Stomach smooth muscle (tissue), 2 donors: ENCODE measurements at regions not wholly inside any gene's neighbourhood (a gene's known extent, or its start where the extent isn't known, plus 50 kb on each side); places are given as distances from the start of the nearest gene placed in this dataset.

Experiments
- H3K27ac ChIP-seq: one replicate; pipeline ENCODE4 v1.7.0; 2013; ENCODE audit warnings: mild to moderate bottlenecking, low read length, inconsistent platforms
- H3K27me3 ChIP-seq, 2 donors: one replicate each; pipeline ENCODE4 v1.7.0; 2013; ENCODE audit warnings: low read length in 2 of 2; ENCODE audit not compliant: insufficient read depth in 2 of 2, control insufficient read depth in 1 of 2
- H3K36me3 ChIP-seq, 2 donors: one replicate each; pipeline ENCODE4 v1.7.0; 2013; ENCODE audit warnings: low read length in 2 of 2; ENCODE audit not compliant: control insufficient read depth in 2 of 2, insufficient read depth in 2 of 2
- H3K4me1 ChIP-seq: one replicate; pipeline ENCODE4 v1.7.0; 2013; ENCODE audit warnings: low read length; ENCODE audit not compliant: control insufficient read depth, insufficient read depth
- H3K4me3 ChIP-seq, 2 donors: one replicate each; pipeline ENCODE4 v1.7.0; 2013; ENCODE audit warnings: low read length in 2 of 2
- H3K9ac ChIP-seq, 2 donors: one replicate each; pipeline ENCODE4 v1.7.0; 2013; ENCODE audit warnings: low read length in 2 of 2, mild to moderate bottlenecking in 1 of 2
- H3K9me3 ChIP-seq, 2 donors: one replicate each; pipeline ENCODE4 v1.7.0; 2013; ENCODE audit warnings: low read length in 2 of 2; ENCODE audit not compliant: control insufficient read depth in 2 of 2
- donor health status: healthy.
- donor health status: Pancreatic carcinoma.

DNA sequence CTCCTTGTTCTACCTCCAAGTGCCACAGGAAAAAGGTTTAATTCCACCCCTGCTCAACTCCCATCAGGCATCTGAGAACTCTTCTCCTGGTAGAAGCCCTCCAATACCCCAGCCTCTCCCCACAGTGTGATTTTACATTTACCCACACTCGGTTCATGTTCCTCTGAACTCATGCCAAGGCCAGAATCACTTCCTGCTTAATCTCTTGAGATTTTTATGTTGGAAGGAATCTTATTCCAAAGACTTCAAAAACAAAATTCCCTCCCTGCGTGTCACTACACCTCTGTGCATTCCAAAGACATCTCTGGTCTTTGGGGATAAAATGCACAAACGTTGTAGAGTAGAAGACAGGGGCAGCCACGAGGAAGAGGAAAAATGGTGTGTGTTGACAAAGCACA lies 186.8 kb downstream of the ACTL7B start:
- H3K27me3 ChIP-seq: no peaks in the 10 kb centered on the region
- no peaks in the 10 kb centered on the region for H3K36me3 ChIP-seq
- no peaks in the 10 kb centered on the region for H3K9me3 ChIP-seq
- no peak overlapping the region for H3K4me3 ChIP-seq
- no peaks in the 10 kb centered on the region for H3K4me1 ChIP-seq
- H3K27ac ChIP-seq: no peak overlapping the region
- no peak overlapping the region for H3K9ac ChIP-seq

DNA sequence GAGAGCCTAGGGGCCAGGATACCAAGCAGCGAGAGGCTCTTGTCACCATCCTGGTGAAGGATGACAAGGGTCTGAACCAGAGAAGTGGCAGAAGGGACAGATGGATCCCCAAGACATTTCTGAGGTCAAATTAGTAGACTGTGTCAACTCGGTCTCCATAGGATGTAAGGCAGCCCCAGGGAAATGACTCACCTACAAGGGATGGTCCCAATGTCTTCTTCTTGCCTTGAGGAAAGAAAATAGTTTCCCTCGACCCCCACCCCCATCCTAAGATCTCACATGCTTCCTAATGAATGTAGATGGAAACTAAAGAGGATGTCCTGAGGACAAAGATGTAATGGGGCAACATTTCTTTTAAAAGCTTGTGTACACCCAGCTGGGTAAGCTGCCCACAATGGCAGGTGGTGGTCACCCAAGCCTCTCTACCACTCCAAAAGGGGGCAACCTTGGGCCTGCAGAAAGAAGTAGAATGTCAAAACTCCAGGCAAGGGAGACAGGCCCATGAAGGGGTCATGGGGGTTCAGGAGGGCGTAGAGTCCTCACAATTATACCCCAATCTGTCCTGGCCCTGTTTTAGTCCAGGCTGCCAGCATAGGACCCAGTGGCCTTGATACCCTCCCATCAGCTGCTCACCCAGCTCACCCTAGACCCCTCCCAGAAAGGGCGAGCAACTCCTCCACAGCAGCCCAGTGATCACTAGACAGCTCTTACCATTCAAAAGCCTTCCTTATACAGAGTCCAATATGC lies 187.4 kb downstream of the ACTL7B start:
- Histone ChIP-seq H3K27ac (no peak overlapping the region), H3K36me3 (no peaks in the 10 kb centered on the region), H3K4me3 (no peak overlapping the region), H3K9ac (no peak overlapping the region), H3K9me3 (no peaks in the 10 kb centered on the region), H3K27me3 (no peaks in the 10 kb centered on the region), H3K4me1 (no peaks in the 10 kb centered on the region)

DNA sequence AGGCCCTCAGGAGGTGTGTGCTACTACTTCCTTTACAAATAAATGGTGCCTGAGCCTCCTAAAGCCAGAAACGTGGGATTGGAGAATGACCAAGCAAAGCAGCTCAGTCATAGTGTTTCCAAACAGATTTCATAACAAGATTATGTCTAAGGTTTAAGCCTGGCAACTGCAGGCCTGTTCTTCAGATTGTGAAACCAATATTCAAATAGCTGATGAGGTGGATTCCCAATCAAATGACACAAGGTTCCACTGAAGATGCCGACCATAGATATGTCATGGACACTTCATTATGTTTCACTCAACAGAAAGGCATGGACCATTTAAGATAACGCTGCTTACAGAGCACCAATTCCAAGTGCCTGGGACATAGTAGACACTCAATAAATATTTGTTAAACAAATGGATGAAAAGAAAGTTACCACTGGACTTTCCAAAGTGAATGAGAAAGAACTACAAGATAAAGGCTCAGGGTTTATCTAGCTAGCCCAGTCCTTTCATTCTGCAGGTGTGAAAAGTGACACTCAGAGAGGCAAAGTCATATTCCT lies 189.5 kb downstream of the ACTL7B start:
- Histone ChIP-seq H3K9me3 (no peaks in the 10 kb centered on the region), H3K36me3 (no peaks in the 10 kb centered on the region), H3K27me3 (no peaks in the 10 kb centered on the region), H3K9ac (no peak overlapping the region), H3K27ac (no peak overlapping the region), H3K4me3 (no peak overlapping the region), H3K4me1 (no peaks in the 10 kb centered on the region)

DNA sequence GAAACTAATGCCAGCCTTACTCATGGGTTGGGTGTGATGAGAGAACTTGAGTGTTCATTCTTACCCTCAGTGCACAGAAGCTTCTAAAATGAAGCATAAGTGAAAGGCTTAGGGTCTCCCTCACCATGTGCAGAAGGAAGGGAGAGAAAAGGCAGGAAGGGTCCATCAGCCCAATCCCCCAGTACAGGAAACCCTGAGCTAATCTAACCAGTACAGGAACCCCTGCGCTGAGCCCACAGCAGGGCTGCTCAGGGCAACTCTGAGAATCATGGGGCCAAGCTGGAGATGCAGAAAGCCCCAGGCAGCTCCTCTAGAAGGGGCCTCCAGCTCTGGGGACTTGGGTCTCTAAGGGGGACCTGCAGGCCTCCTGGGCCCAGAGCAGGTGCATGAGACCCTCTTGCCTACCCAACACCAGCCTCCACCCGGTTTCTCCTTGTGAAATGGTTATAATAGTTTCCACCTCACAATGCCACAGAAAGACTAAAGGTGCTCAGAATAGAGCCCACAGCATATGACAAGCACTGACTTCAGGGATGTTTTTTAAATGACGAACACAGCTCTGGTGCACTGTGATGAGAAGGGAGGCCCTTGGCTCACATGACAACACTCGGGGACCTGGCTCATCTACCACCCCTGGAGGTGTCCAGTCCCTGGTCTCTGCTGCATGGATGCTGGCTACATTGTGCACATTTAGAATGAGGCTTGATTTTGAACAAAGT lies 190.1 kb downstream of the ACTL7B start:
- no peaks in the 10 kb centered on the region for H3K4me1 ChIP-seq
- no peak overlapping the region for H3K27ac ChIP-seq

DNA sequence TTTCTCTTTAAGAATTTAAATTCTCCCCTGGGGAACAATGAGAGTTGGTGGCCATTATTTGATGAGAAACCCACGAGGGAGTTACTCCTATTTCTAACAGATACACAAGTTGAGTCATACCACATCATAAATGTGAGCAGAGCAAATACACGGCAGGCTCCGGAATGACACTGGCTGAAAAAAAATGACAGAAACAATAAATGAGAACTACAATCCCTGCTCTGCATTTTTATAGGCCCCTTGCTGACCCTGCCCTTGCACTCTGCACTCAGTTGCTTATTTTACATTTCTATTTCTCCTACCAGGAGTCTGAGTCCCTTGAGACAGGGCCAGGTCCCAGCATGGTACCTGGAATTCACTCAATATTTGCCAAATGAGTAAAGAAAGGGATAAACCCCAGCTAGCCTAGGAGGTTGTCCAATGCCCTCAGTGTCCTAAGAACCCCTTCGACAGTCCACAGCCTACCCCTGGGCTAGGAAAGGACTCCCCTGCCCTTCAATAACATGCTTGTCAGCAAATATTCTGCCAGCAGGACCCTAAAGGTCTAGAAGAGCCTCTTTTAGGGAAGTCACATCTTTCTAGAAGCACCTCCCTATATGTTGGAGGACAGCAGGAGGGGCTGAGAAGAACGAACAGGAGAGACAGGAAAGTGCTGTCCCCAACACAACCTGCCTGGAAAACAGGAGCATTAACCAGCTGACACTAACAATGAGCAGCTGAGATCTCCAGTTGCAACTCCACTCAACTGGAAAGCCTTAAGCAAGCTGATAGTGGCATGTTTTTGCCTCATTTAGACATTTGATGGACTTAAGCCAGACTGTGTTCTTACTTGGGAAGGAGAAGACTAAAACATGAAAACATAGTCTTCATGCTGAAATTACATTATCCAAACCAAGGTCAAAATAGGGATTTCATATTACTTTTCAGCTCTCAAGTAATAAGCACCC lies 191.2 kb downstream of the ACTL7B start:
- Histone ChIP-seq H3K36me3 (no peaks in the 10 kb centered on the region), H3K27me3 (no peaks in the 10 kb centered on the region), H3K27ac (no peak overlapping the region), H3K9me3 (peaks cover 3 to 6% of the 10 kb centered on the region in 2 donors), H3K4me3 (no peak overlapping the region), H3K9ac (no peak overlapping the region), H3K4me1 (no peaks in the 10 kb centered on the region)

More for the DNA sequence above, 190.1 kb downstream of the ACTL7B start:
- Histone ChIP-seq H3K9ac (no peak overlapping the region), H3K27me3 (no peaks in the 10 kb centered on the region), H3K9me3 (no peaks in the 10 kb centered on the region), H3K36me3 (no peaks in the 10 kb centered on the region), H3K4me3 (no peak overlapping the region)

DNA sequence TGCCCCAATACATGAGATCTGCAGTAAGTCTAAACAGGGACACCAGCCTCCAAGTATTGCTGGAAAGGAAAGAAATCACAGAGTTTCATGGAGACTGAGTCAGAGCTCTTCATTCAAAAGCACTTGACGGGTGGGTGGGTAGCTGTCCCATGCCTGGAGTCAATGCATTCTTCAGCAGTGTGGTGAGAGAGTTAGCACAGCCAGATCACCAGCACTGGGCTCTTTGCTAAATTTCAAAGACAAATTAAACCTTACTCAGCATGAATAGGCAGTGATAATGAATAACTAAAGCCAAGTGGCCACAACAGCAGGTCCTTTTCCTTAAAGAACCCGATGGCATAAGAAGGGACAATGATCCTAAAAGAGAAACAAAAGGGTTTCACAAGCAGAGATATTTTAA lies 192.4 kb downstream of the ACTL7B start:
- Histone ChIP-seq H3K4me1 (no peaks in the 10 kb centered on the region), H3K9me3 (peaks cover 4 to 12% of the 10 kb centered on the region in 2 donors), H3K4me3 (no peak overlapping the region), H3K36me3 (no peaks in the 10 kb centered on the region), H3K27ac (no peak overlapping the region), H3K9ac (no peak overlapping the region), H3K27me3 (no peaks in the 10 kb centered on the region)

DNA sequence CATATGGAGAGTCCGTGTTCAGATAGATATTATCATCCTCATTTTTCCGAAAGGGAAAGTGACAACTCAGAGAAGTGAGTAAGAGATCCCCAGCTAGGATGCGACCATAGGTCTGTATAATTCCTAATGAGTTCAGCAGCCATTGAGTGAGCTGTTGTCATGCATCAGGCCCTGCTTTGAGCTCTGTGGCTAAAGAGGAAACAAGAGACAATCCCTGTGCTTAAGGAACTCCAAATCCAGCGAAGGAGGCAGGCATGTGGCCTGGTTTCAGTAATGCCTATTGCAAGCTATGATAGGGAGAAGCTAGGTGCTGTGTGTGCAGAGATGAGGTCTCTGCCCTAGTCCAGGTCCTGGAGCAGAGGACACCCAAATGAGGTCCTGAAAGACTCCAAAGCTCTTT lies 192.8 kb downstream of the ACTL7B start:
- no peak overlapping the region for H3K9ac ChIP-seq
- H3K27me3 ChIP-seq: no peaks in the 10 kb centered on the region
- no peaks in the 10 kb centered on the region for H3K4me1 ChIP-seq
- no peak overlapping the region for H3K4me3 ChIP-seq
- H3K27ac ChIP-seq: no peak overlapping the region
- no peaks in the 10 kb centered on the region for H3K36me3 ChIP-seq
- peaks cover 6 to 13% of the 10 kb centered on the region in 2 donors for H3K9me3 ChIP-seq

DNA sequence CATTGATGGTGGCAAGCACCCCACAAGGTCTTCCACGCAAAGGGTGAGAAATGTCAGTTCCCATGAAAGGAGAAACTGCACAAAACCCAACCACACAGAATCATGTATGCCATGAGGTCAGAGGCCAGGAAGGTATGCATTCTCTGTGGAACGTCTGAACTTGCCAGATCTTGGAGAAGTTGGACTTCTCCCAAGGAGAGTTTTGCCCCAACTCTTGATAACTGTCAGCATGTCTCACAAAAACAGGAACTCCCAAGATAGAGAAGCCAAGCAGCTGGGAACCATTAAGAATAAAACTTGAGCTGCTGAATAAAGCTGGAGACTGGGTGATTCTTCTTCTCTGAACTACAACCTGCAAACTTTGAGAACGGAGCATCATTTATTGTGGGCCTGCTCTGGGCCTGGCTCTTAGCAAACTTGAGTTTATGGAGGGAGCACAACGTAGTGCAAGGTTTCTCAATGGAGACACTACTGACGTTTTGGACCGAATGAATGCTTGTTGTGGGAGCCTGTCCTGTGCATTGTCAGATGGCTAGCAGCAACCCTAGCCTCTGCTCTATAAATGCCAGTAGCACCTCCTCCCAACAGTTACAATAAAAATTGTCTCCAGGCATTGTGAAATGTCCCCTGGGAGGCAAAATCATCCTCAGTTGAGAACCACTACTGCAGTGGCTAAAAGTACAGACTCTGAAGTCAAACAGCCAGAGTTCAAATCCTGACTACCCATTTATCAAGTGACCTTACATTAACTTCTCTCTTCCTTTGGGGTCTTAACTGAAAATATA lies 193.5 kb downstream of the ACTL7B start:
- Histone ChIP-seq H3K4me1 (no peaks in the 10 kb centered on the region), H3K27me3 (no peaks in the 10 kb centered on the region), H3K36me3 (no peaks in the 10 kb centered on the region), H3K27ac (no peak overlapping the region), H3K9me3 (peaks cover 6 to 13% of the 10 kb centered on the region in 2 donors), H3K4me3 (no peak overlapping the region), H3K9ac (no peak overlapping the region)

DNA sequence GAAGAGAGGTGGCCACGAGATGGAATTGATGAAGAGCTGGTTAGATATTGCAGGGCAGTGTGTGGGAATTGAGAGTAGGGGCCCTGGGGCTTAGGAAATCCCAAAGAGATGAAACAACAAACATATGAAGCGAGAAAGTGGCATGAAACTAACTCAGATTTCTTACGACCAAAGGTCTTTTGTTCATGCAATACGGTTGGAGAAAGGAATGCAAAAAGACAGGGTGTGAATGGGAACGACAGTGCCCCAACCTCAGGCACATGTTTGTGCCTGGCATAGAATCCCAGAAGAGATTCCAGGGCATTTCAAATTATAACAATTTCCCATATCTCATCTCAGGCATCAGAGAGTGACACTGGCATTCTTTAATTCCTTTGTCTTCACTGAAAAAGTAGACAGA lies 199.2 kb downstream of the ACTL7B start:
- no peaks in the 10 kb centered on the region for H3K27me3 ChIP-seq
- no peaks in the 10 kb centered on the region for H3K4me1 ChIP-seq
- no peak overlapping the region for H3K4me3 ChIP-seq
- no peak overlapping the region for H3K9ac ChIP-seq
- H3K36me3 ChIP-seq: no peaks in the 10 kb centered on the region
- peaks cover 6 to 13% of the 10 kb centered on the region in 2 donors for H3K9me3 ChIP-seq
- no peak overlapping the region for H3K27ac ChIP-seq

DNA sequence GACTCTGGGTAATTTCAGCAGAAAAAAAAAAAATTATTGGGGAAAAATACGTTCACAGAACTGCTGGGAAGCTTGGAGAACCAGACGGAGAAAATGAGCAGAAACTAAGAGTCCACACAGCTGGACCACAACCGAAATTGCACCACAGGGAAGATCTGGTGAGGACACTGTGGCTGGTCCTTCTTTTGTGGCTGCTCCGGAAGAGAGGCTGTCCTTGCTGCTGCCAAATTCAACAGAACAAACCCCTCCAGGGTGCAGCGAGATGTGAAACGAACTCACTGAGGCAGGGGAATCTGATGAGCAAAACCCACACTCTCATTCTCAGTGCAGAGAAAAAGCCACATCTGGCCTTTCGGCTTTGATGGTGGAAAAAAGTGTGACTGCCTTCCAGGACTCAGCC lies 200.0 kb downstream of the ACTL7B start:
- H3K27me3 ChIP-seq: no peaks in the 10 kb centered on the region
- H3K9ac ChIP-seq: no peak overlapping the region
- no peaks in the 10 kb centered on the region for H3K36me3 ChIP-seq
- no peaks in the 10 kb centered on the region for H3K4me1 ChIP-seq
- H3K9me3 ChIP-seq: peaks cover 6 to 13% of the 10 kb centered on the region in 2 donors
- no peak overlapping the region for H3K4me3 ChIP-seq
- no peak overlapping the region for H3K27ac ChIP-seq
